Immature natural killer cell (primary cell): ENCODE measurements at regions not wholly inside any gene's neighbourhood (a gene's known extent, or its start where the extent isn't known, plus 50 kb on each side); places are given as distances from the start of the nearest gene placed in this dataset.
"Not testable (repeated sequence)": the region's sequence is repeated elsewhere in the genome, so short reads cannot be mapped to it uniquely, and the experiment has no call there.

Experiments used
- DNase-seq, 3 donors: peaks; one replicate each; pipeline ENCODE4 v3.0.0; 2022; ENCODE audit warnings: mixed read lengths in 1 of 3
- H3K27ac Mint-ChIP-seq, 6 donors: one replicate each; pipeline ENCODE4 v1.8.0; 2020; ENCODE audit warnings: mixed read lengths in 6 of 6, mild to moderate bottlenecking in 5 of 6, inconsistent platforms in 4 of 6, moderate library complexity in 3 of 6
- H3K27me3 Mint-ChIP-seq, 3 donors: one replicate each; pipeline ENCODE4 v1.8.0; 2020 to 2021; ENCODE audit warnings: low read depth in 3 of 3, mild to moderate bottlenecking in 3 of 3, mixed read lengths in 3 of 3, moderate library complexity in 3 of 3, inconsistent platforms in 1 of 3
- H3K36me3 Mint-ChIP-seq, 3 donors: one replicate each; pipeline ENCODE4 v1.8.0; 2020; ENCODE audit warnings: mixed read lengths in 3 of 3, inconsistent platforms in 2 of 3, mild to moderate bottlenecking in 2 of 3
- H3K4me1 Mint-ChIP-seq, 2 donors: one replicate each; pipeline ENCODE4 v1.8.0; 2020; ENCODE audit warnings: inconsistent platforms in 2 of 2, mild to moderate bottlenecking in 2 of 2, mixed read lengths in 2 of 2, moderate library complexity in 1 of 2
- H3K4me3 Mint-ChIP-seq, 5 donors: one replicate each; pipeline ENCODE4 v1.8.0; 2020; ENCODE audit warnings: mild to moderate bottlenecking in 5 of 5, mixed read lengths in 5 of 5, inconsistent platforms in 3 of 5, moderate library complexity in 3 of 5
- H3K9me3 Mint-ChIP-seq, 6 donors: one replicate each; pipeline ENCODE4 v1.8.0; 2020; ENCODE audit warnings: mild to moderate bottlenecking in 6 of 6, mixed read lengths in 6 of 6, inconsistent platforms in 4 of 6, moderate library complexity in 3 of 6

GRCh38 chr6:28634761-28635546 is 109.3 kb downstream of the GPX5 start:
- peak overlapping the region in 1 of 5 donors; percentile 14 for H3K4me3 Mint-ChIP-seq
- peaks cover 0 to 4% (median 0%) of the 10 kb centered on the region in 3 donors for H3K36me3 Mint-ChIP-seq
- no peak overlapping the region for H3K27ac Mint-ChIP-seq
- H3K27me3 Mint-ChIP-seq, result peaks cover 23 to 37% (median 28%) of the 10 kb centered on the region in 3 donors
- DNase-seq, result no peak
- H3K9me3 Mint-ChIP-seq, result peaks cover 0 to 18% (median 0%) of the 10 kb centered on the region in 6 donors
- no peaks in the 10 kb centered on the region for H3K4me1 Mint-ChIP-seq

- Mint-ChIP-seq H3K9me3 (peaks cover 0 to 18% (median 0%) of the 10 kb centered on the region in 6 donors), H3K4me1 (no peaks in the 10 kb centered on the region), H3K27ac (no peak overlapping the region), H3K4me3 (peak overlapping the region in 1 of 5 donors; percentile 14), H3K27me3 (peaks cover 21 to 34% (median 25%) of the 10 kb centered on the region in 3 donors), H3K36me3 (peaks cover 0 to 4% (median 0%) of the 10 kb centered on the region in 3 donors)
- no peak for DNase-seq
Measured at GRCh38 chr6:28635547-28636158, 110.0 kb downstream of the GPX5 start.

GRCh38 chr6:28638787-28639430 is 113.2 kb downstream of the GPX5 start:
- no peak overlapping the region for H3K27ac Mint-ChIP-seq
- H3K4me3 Mint-ChIP-seq, result no peak overlapping the region
- peaks cover 14 to 26% (median 19%) of the 10 kb centered on the region in 3 donors for H3K27me3 Mint-ChIP-seq

GRCh38 chr6:28639445-28640290 is 114.0 kb downstream of the GPX5 start:
- H3K4me1 Mint-ChIP-seq, DNase-seq, H3K4me3 Mint-ChIP-seq, H3K9me3 Mint-ChIP-seq, H3K36me3 Mint-ChIP-seq, H3K27ac Mint-ChIP-seq: not testable (repeated sequence)
- H3K27me3 Mint-ChIP-seq, result peaks cover 14 to 26% (median 14%) of the 10 kb centered on the region in 3 donors

More at GRCh38 chr6:28638787-28639430, 113.2 kb downstream of the GPX5 start:
- DNase-seq, result no peak
- H3K4me1 Mint-ChIP-seq, result no peaks in the 10 kb centered on the region
- peaks cover 0 to 4% (median 0%) of the 10 kb centered on the region in 3 donors for H3K36me3 Mint-ChIP-seq
- H3K9me3 Mint-ChIP-seq, result peaks cover 0 to 16% (median 0%) of the 10 kb centered on the region in 6 donors

- H3K4me3 Mint-ChIP-seq, result no peak overlapping the region
- peaks cover 2 to 19% (median 19%) of the 10 kb centered on the region in 3 donors for H3K27me3 Mint-ChIP-seq
- no peaks in the 10 kb centered on the region for H3K9me3 Mint-ChIP-seq
- DNase-seq, result no peak
- peaks cover 0 to under 1% of the 10 kb centered on the region in 2 donors for H3K4me1 Mint-ChIP-seq
- H3K27ac Mint-ChIP-seq, result no peak overlapping the region
- peaks cover 0 to 1% (median 0%) of the 10 kb centered on the region in 3 donors for H3K36me3 Mint-ChIP-seq
Measured at GRCh38 chr6:28643017-28643740, 117.5 kb downstream of the GPX5 start.

GRCh38 chr6:28646650-28647049 is 121.0 kb downstream of the GPX5 start:
- DNase-seq, result no peak
- Mint-ChIP-seq H3K9me3 (no peaks in the 10 kb centered on the region), H3K27ac (no peak overlapping the region), H3K4me3 (no peak overlapping the region), H3K4me1 (peaks cover 0 to 3% of the 10 kb centered on the region in 2 donors), H3K36me3 (peaks cover 0 to 3% (median 0%) of the 10 kb centered on the region in 3 donors), H3K27me3 (peaks cover 5 to 24% (median 24%) of the 10 kb centered on the region in 3 donors)

GRCh38 chr6:28648035-28648877 is 122.6 kb downstream of the GPX5 start:
- Mint-ChIP-seq H3K4me3 (peak overlapping the region in 2 of 5 donors; percentile 22 to 51), H3K27ac (no peak overlapping the region), H3K4me1 (peaks cover 0 to 3% of the 10 kb centered on the region in 2 donors), H3K9me3 (no peaks in the 10 kb centered on the region), H3K27me3 (peaks cover 5 to 24% (median 23%) of the 10 kb centered on the region in 3 donors), H3K36me3 (peaks cover 0 to 3% (median 0%) of the 10 kb centered on the region in 3 donors)
- no peak for DNase-seq

- H3K27me3 Mint-ChIP-seq, result peaks cover 5 to 24% (median 23%) of the 10 kb centered on the region in 3 donors
- H3K4me3 Mint-ChIP-seq, result no peak overlapping the region
- no peak overlapping the region for H3K27ac Mint-ChIP-seq
Measured at GRCh38 chr6:28648878-28649375, 123.2 kb downstream of the GPX5 start.

GRCh38 chr6:28651161-28651560 is 125.5 kb downstream of the GPX5 start:
- Mint-ChIP-seq H3K4me1 (peaks cover 0 to 3% of the 10 kb centered on the region in 2 donors), H3K36me3 (peaks cover 0 to 3% (median 0%) of the 10 kb centered on the region in 3 donors), H3K4me3 (no peak overlapping the region), H3K27me3 (peaks cover 9 to 29% (median 23%) of the 10 kb centered on the region in 3 donors), H3K9me3 (no peaks in the 10 kb centered on the region), H3K27ac (no peak overlapping the region)
- no peak for DNase-seq

More at GRCh38 chr6:28648878-28649375, 123.2 kb downstream of the GPX5 start:
- Mint-ChIP-seq H3K4me1 (peaks cover 0 to 3% of the 10 kb centered on the region in 2 donors), H3K36me3 (peaks cover 0 to 3% (median 0%) of the 10 kb centered on the region in 3 donors), H3K9me3 (no peaks in the 10 kb centered on the region)
- DNase-seq, result no peak

- H3K36me3 Mint-ChIP-seq, result no peaks in the 10 kb centered on the region
- H3K9me3 Mint-ChIP-seq, result peaks cover 0 to 12% (median 0%) of the 10 kb centered on the region in 6 donors
- DNase-seq, result no peak
- H3K27me3 Mint-ChIP-seq, result peaks cover 24 to 33% (median 31%) of the 10 kb centered on the region in 3 donors
- no peak overlapping the region for H3K4me3 Mint-ChIP-seq
- H3K4me1 Mint-ChIP-seq, result peaks cover 9 to 16% of the 10 kb centered on the region in 2 donors
- no peak overlapping the region for H3K27ac Mint-ChIP-seq
Measured at GRCh38 chr6:28653876-28654275, 128.2 kb downstream of the GPX5 start.

GRCh38 chr6:28655164-28655563 is 129.5 kb downstream of the GPX5 start:
- no peak for DNase-seq
- Mint-ChIP-seq H3K36me3 (no peaks in the 10 kb centered on the region), H3K9me3 (peaks cover 0 to 13% (median 0%) of the 10 kb centered on the region in 6 donors), H3K27me3 (peaks cover 22 to 31% (median 30%) of the 10 kb centered on the region in 3 donors), H3K4me1 (peaks cover 10 to 16% of the 10 kb centered on the region in 2 donors), H3K27ac (no peak overlapping the region), H3K4me3 (no peak overlapping the region)

GRCh38 chr6:28656715-28657114 is 131.0 kb downstream of the GPX5 start:
- no peak for DNase-seq
- Mint-ChIP-seq H3K27ac (no peak overlapping the region), H3K36me3 (no peaks in the 10 kb centered on the region), H3K4me3 (no peak overlapping the region), H3K9me3 (peaks cover 0 to 13% (median 0%) of the 10 kb centered on the region in 6 donors), H3K27me3 (peaks cover 25 to 35% (median 31%) of the 10 kb centered on the region in 3 donors), H3K4me1 (peaks cover 10 to 16% of the 10 kb centered on the region in 2 donors)
